ENCODE measurements at regions not wholly inside any gene's neighbourhood (a gene's known extent, or its start where the extent isn't known, plus 50 kb on each side); places are given as distances from the start of the nearest gene placed in this dataset.

DNA sequence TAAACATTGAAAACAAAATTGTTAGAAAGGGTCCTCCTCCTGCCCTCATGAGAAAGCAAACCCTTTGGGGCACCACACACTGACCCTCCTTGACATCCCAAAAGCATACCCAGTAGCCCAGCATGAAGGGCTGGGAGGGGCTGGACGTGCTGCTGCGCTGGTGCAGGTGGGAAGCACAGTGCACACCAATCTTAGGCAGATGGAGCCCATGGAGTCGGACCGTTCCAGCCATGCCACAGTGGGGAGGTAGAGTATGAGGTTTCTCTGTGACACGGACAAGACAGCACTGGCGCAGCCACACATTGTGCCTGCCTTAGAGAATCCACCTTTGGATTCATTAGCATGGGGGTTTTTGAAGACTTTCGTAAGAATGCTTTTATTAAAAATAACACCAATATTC is 544.2 kb upstream of the FRG1 start:
- no CpG with 5 or more reads among the region's 7 CpGs for WGBS, 2 experiments (ENCODE audit: extremely low coverage in 2 of 2, insufficient read length in 1 of 2)
- CTCF ChIA-PET: no interaction called here
- Histone ChIP-seq H2AK9ac (replicated peaks; ENCODE audit: low read depth, low read length, poor library complexity) (no peak overlapping the region), H3K23ac (ENCODE audit: low read depth, low read length) (no peak overlapping the region), H3K27me3 (ENCODE audit: control insufficient read depth, insufficient read depth, low read length) (no peaks in the 10 kb centered on the region), H3K9me3 (ENCODE audit: control insufficient read depth, insufficient read depth, low read length) (peaks cover 21% of the 10 kb centered on the region), H2AK5ac (ENCODE audit: low read depth, low read length) (no peak overlapping the region), H3K56ac (ENCODE audit: extremely low read depth, insufficient read depth, low read length) (no peak overlapping the region), H4K8ac (ENCODE audit: low read depth in 2 of 2, low read length in 2 of 2) (no peak overlapping the region), H3K79me1 (ENCODE audit: low read depth in 1 of 2, low read length in 2 of 2) (no peaks in the 10 kb centered on the region), H2BK20ac (ENCODE audit: low read depth, low read length) (no peak overlapping the region), H2AFZ (replicated peaks; ENCODE audit: low read length, poor library complexity) (peak overlapping the region; percentile 67), H4K91ac (ENCODE audit: insufficient read depth, low read depth, low read length) (no peak overlapping the region), H3K14ac (replicated peaks; ENCODE audit: low read depth, low read length) (no peak overlapping the region), H2BK5ac (ENCODE audit: low read depth, low read length, poor library complexity, severe bottlenecking) (no peak overlapping the region), H3K4me3 (ENCODE audit: insufficient read depth, low read depth, low read length) (no peak overlapping the region), H4K5ac (ENCODE audit: low read depth, low read length) (no peak overlapping the region), H3K9me1 (ENCODE audit: insufficient read depth, low read length) (no peaks in the 10 kb centered on the region), H2BK120ac (ENCODE audit: low read depth, low read length) (no peak overlapping the region), H3K4me2 (ENCODE audit: low read depth, low read length) (no peak overlapping the region), H3K18ac (ENCODE audit: low read depth, low read length) (no peak overlapping the region), H3K4ac (ENCODE audit: low read depth, low read length) (no peak overlapping the region), H2BK15ac (ENCODE audit: low read depth, low read length) (no peak overlapping the region), H3K27ac (ENCODE audit: insufficient read depth, low read length) (no peak overlapping the region), H3K36me3 (ENCODE audit: control insufficient read depth, insufficient read depth, low read length) (no peaks in the 10 kb centered on the region), H4K20me1 (ENCODE audit: insufficient read depth, low read length) (no peaks in the 10 kb centered on the region), H3K9ac (ENCODE audit: low read depth, low read length) (no peak overlapping the region), H3K4me1 (ENCODE audit: control insufficient read depth, insufficient read depth, low read length) (no peaks in the 10 kb centered on the region)
- POLR2A ChIA-PET (ENCODE audit: unreplicated experiment): no interaction called here
- TF ChIP-seq, protein P1, sequence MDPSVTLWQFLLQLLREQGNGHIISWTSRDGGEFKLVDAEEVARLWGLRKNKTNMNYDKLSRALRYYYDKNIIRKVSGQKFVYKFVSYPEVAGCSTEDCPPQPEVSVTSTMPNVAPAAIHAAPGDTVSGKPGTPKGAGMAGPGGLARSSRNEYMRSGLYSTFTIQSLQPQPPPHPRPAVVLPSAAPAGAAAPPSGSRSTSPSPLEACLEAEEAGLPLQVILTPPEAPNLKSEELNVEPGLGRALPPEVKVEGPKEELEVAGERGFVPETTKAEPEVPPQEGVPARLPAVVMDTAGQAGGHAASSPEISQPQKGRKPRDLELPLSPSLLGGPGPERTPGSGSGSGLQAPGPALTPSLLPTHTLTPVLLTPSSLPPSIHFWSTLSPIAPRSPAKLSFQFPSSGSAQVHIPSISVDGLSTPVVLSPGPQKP (IDR thresholded peaks at IDR 0.05; ENCODE audit: borderline replicate concordance, low read depth, low read length): no peak
- TF ChIP-seq BHLHE40 (IDR thresholded peaks at IDR 0.05; ENCODE audit: low read depth, low read length) (no peak), RCOR1 (IDR thresholded peaks at IDR 0.05; ENCODE audit: insufficient replicate concordance, low read length) (no peak), NFE2L2 (IDR thresholded peaks at IDR 0.05; ENCODE audit: low read depth, low read length) (no peak), CHD1 (IDR thresholded peaks at IDR 0.05; ENCODE audit: low read depth, low read length) (no peak), RFX5 (IDR thresholded peaks at IDR 0.05; ENCODE audit: low read depth, low read length) (no peak), SMC3 (IDR thresholded peaks at IDR 0.05; ENCODE audit: low read depth, low read length) (no peak), MAFK (IDR thresholded peaks at IDR 0.05; ENCODE audit: low read depth, low read length) (no peak), MXI1 (IDR thresholded peaks at IDR 0.05; ENCODE audit: borderline replicate concordance, low read depth, low read length) (no peak), POLR2A (IDR thresholded peaks at IDR 0.05; ENCODE audit: low read depth, low read length) (no peak), FOS (IDR thresholded peaks at IDR 0.05; ENCODE audit: low read depth, low read length) (no peak), CEBPB (IDR thresholded peaks at IDR 0.05; ENCODE audit: low read depth, low read length) (no peak), RAD21 (IDR thresholded peaks at IDR 0.05; ENCODE audit: low read length) (no peak)
- TF ChIP-seq, protein P2, sequence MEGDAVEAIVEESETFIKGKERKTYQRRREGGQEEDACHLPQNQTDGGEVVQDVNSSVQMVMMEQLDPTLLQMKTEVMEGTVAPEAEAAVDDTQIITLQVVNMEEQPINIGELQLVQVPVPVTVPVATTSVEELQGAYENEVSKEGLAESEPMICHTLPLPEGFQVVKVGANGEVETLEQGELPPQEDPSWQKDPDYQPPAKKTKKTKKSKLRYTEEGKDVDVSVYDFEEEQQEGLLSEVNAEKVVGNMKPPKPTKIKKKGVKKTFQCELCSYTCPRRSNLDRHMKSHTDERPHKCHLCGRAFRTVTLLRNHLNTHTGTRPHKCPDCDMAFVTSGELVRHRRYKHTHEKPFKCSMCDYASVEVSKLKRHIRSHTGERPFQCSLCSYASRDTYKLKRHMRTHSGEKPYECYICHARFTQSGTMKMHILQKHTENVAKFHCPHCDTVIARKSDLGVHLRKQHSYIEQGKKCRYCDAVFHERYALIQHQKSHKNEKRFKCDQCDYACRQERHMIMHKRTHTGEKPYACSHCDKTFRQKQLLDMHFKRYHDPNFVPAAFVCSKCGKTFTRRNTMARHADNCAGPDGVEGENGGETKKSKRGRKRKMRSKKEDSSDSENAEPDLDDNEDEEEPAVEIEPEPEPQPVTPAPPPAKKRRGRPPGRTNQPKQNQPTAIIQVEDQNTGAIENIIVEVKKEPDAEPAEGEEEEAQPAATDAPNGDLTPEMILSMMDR (conservative IDR thresholded peaks at IDR 0.05; ENCODE audit: low read depth, low read length): no peak
- TF ChIP-seq, protein P3, sequence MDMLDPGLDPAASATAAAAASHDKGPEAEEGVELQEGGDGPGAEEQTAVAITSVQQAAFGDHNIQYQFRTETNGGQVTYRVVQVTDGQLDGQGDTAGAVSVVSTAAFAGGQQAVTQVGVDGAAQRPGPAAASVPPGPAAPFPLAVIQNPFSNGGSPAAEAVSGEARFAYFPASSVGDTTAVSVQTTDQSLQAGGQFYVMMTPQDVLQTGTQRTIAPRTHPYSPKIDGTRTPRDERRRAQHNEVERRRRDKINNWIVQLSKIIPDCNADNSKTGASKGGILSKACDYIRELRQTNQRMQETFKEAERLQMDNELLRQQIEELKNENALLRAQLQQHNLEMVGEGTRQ (IDR thresholded peaks at IDR 0.05; ENCODE audit: low read depth, low read length): no peak
- ATAC-seq (ENCODE audit: low read depth) (no peak), DNase-seq (no peak)
- in situ Hi-C loops (cut with MboI; ENCODE audit: low sequenced_read_pairs) (loop anchor here (10.0 kb wide), 1 partner anchor 82 kb away; no protein-coding TSS in a partner anchor), dilution Hi-C loops (cut with HindIII; ENCODE audit: low sequenced_read_pairs, unreplicated experiment) (no loop called here), intact Hi-C loops (cut with micrococcal nuclease) (no loop called here)
- no TSS peak for BruUV-seq (replicated peaks)

Data from IMR-90 (cell line).